Body of pancreas (tissue), 4 donors: ENCODE measurements at regions not wholly inside any gene's neighbourhood (a gene's known extent, or its start where the extent isn't known, plus 50 kb on each side); places are given as distances from the start of the nearest gene placed in this dataset.

Source experiments
- ATAC-seq: fragments of 150-250 bp; one replicate; pipeline ENCODE4 v1.9.1; 2016
- DNase-seq, 4 donors: peaks; one replicate each; pipeline ENCODE4 v3.0.0-alpha.2; 2019
- H3K27ac ChIP-seq, 4 donors: fragments of 200-600 bp; sonication (generic); 1 replicate in 3 of 4; 2 replicates in 1 of 4; pipeline versions ENCODE4 v1.5.1 to v1.6.1; 2016 to 2019; ENCODE audit warnings: mild to moderate bottlenecking in 1 of 4, mixed read lengths in 1 of 4, moderate library complexity in 1 of 4
- H3K27me3 ChIP-seq, 2 donors: fragments of 200-600 bp; sonication (generic); one replicate each; pipeline ENCODE4 v1.6.0; 2016; ENCODE audit warnings: mild to moderate bottlenecking in 1 of 2
- H3K36me3 ChIP-seq, 2 donors: fragments of 200-600 bp; sonication (generic); replicated peaks in 1 of 2; 2 replicates each; pipeline ENCODE4 v1.5.1; 2016; ENCODE audit warnings: low read depth in 2 of 2; ENCODE audit not compliant: insufficient read depth in 1 of 2
- H3K4me1 ChIP-seq: fragments of 200-600 bp; sonication (generic); one replicate; pipeline ENCODE4 v1.6.0; 2016
- H3K4me3 ChIP-seq, 2 donors: fragments of 200-600 bp; sonication (generic); 1 replicate in 1 of 2; 2 replicates in 1 of 2; pipeline ENCODE4 v1.5.1; 2016 to 2019
- H3K9me3 ChIP-seq, 3 donors: fragments of 200-600 bp; sonication (generic); 1 replicate in 2 of 3; 2 replicates in 1 of 3; pipeline ENCODE4 v1.5.1; 2016
- CTCF ChIP-seq, 7 experiments: fragments of 450-650 bp in 4 of 7; fragments of 200-600 bp in 3 of 7; sonication (generic) in 3 of 7; IDR thresholded peaks; one replicate each; pipeline ENCODE4 v1.5.1; 2016 to 2019; ENCODE audit warnings: antibody characterized with exemption in 7 of 7
- POLR2A ChIP-seq, 3 donors: fragments of 450-650 bp; IDR thresholded peaks; one replicate each; pipeline ENCODE4 v1.6.1; 2016; ENCODE audit warnings: antibody characterized with exemption in 3 of 3, mild to moderate bottlenecking in 2 of 3
- WGBS, 2 donors: methylation state at CpG; one replicate each; pipeline ENCODE4 v1.1.5; 2017; 5-methylcytosine and 5-hydroxymethylcytosine counted together
- intact Hi-C: fragments of 100-400 bp; cut with DNase I; formaldehyde crosslinking; loops from one replicate; pipeline ENCODE4 v1.15.1; 2023

GRCh38 chr22:48863965-48864528, 963.6 kb downstream of the BRD1 start:
- ATAC-seq, result no peak
- TF ChIP-seq CTCF (IDR thresholded peaks at IDR 0.05) (no peak), POLR2A (IDR thresholded peaks at IDR 0.05) (no peak)
- Histone ChIP-seq H3K36me3 (no peaks in the 10 kb centered on the region), H3K4me3 (no peak overlapping the region), H3K27me3 (no peaks in the 10 kb centered on the region), H3K27ac (no peak overlapping the region), H3K9me3 (no peaks in the 10 kb centered on the region), H3K4me1 (no peaks in the 10 kb centered on the region)
- 56 to 68% methylated on average over 7 of the region's 7 CpGs for WGBS, 2 donors
- no peak for DNase-seq
- intact Hi-C loops, result no loop called here

GRCh38 chr22:48860557-48860956, 967.1 kb downstream of the BRD1 start:
- Histone ChIP-seq H3K9me3 (no peaks in the 10 kb centered on the region), H3K36me3 (no peaks in the 10 kb centered on the region), H3K4me3 (no peak overlapping the region), H3K4me1 (no peaks in the 10 kb centered on the region), H3K27me3 (no peaks in the 10 kb centered on the region), H3K27ac (no peak overlapping the region)
- DNase-seq (no peak), ATAC-seq (no peak)
- WGBS, 2 donors, result 73 to 76% methylated on average over 7 of the region's 7 CpGs
- intact Hi-C loops, result no loop called here
- no peak for TF ChIP-seq POLR2A (IDR thresholded peaks at IDR 0.05)
- TF ChIP-seq CTCF (IDR thresholded peaks at IDR 0.05), result no peak

- DNase-seq (no peak), ATAC-seq (no peak)
- Histone ChIP-seq H3K4me1 (no peaks in the 10 kb centered on the region), H3K27me3 (no peaks in the 10 kb centered on the region), H3K4me3 (no peak overlapping the region), H3K9me3 (no peaks in the 10 kb centered on the region), H3K27ac (no peak overlapping the region), H3K36me3 (no peaks in the 10 kb centered on the region)
- intact Hi-C loops, result no loop called here
- WGBS, 2 donors, result 65 to 68% methylated on average over 2 of the region's 2 CpGs
- no peak for TF ChIP-seq POLR2A (IDR thresholded peaks at IDR 0.05)
- no peak for TF ChIP-seq CTCF (IDR thresholded peaks at IDR 0.05)
These were observed 968.8 kb downstream of the BRD1 start for GRCh38 chr22:48858856-48859255.

- H3K36me3 ChIP-seq, result no peaks in the 10 kb centered on the region
- H3K4me3 ChIP-seq, result no peak overlapping the region
- no peak overlapping the region for H3K27ac ChIP-seq
- ATAC-seq (no peak), DNase-seq (no peak)
- WGBS, 2 donors, result 52 to 73% methylated on average over 9 of the region's 9 CpGs
- intact Hi-C loops, result no loop called here
- no peak for TF ChIP-seq POLR2A (IDR thresholded peaks at IDR 0.05)
- no peak for TF ChIP-seq CTCF (IDR thresholded peaks at IDR 0.05)
- H3K27me3 ChIP-seq, result no peaks in the 10 kb centered on the region
- no peaks in the 10 kb centered on the region for H3K9me3 ChIP-seq
- H3K4me1 ChIP-seq, result no peaks in the 10 kb centered on the region
These were observed 969.6 kb downstream of the BRD1 start for GRCh38 chr22:48858121-48858520.

GRCh38 chr22:48857202-48857805, 970.4 kb downstream of the BRD1 start:
- no peaks in the 10 kb centered on the region for H3K27me3 ChIP-seq
- no peaks in the 10 kb centered on the region for H3K36me3 ChIP-seq
- ATAC-seq, result no peak
- WGBS, 2 donors, result 68 to 73% methylated on average over 13 of the region's 13 CpGs
- no peaks in the 10 kb centered on the region for H3K4me1 ChIP-seq
- H3K9me3 ChIP-seq, result no peaks in the 10 kb centered on the region
- intact Hi-C loops, result no loop called here
- DNase-seq, result no peak
- no peak for TF ChIP-seq POLR2A (IDR thresholded peaks at IDR 0.05)
- no peak for TF ChIP-seq CTCF (IDR thresholded peaks at IDR 0.05)
- no peak overlapping the region for H3K27ac ChIP-seq
- no peak overlapping the region for H3K4me3 ChIP-seq
